ENCODE measurements at regions not wholly inside any gene's neighbourhood (a gene's known extent, or its start where the extent isn't known, plus 50 kb on each side); places are given as distances from the start of the nearest gene placed in this dataset.

DNA sequence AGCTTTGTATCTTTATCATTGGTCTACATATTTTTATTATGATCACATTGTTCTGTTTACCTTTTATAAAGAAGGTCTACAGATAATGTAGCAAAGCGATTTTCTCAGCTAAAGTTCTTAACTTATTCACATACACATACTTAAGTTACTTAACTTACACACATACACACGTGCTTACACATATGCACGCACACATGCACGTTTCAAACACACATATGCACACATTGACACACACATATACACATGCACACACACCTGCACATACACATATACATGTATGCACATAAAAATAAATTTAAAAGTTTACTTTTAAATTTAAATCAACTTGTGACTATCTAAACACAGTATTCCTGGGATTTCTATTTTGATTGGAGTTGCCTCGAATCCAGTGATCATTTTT is 1204.5 kb upstream of the SLC39A10 start:
- Histone ChIP-seq H3K4me3 (replicated peaks in 1 of 2; ENCODE audit: low read depth in 1 of 2, low read length in 2 of 2) (no peak overlapping the region), H3K79me2 (ENCODE audit: insufficient read depth, low read length) (no peaks in the 10 kb centered on the region), H3K4me1 (ENCODE audit: control insufficient read depth in 1 of 2, insufficient read depth in 2 of 2, low read length in 2 of 2) (no peaks in the 10 kb centered on the region), H4K20me1 (ENCODE audit: insufficient read depth) (no peaks in the 10 kb centered on the region), H3K9me2 (ENCODE audit: insufficient read depth) (no peaks in the 10 kb centered on the region), H3K27me3 (ENCODE audit: insufficient read depth, low read length) (no peaks in the 10 kb centered on the region), H2AFZ (ENCODE audit: low read depth, low read length, poor library complexity, severe bottlenecking) (no peak overlapping the region), H3K9ac (ENCODE audit: low read length) (no peak overlapping the region), H3K27ac (ENCODE audit: low read depth, low read length) (no peak overlapping the region), H3K4me2 (ENCODE audit: low read length) (no peak overlapping the region), H3K9me3 (ENCODE audit: control insufficient read depth in 1 of 2, insufficient read depth in 1 of 2, low read depth in 1 of 2, low read length in 2 of 2) (no peaks in the 10 kb centered on the region), H3K36me3 (ENCODE audit: control insufficient read depth in 1 of 2, insufficient read depth in 2 of 2, low read length in 2 of 2) (no peaks in the 10 kb centered on the region)
- CTCF ChIA-PET: no interaction called here
- intact Hi-C loops (cut with micrococcal nuclease): no loop called here
- BruUV-seq (replicated peaks): no TSS peak
- POLR2A ChIA-PET: no interaction called here
- DNase-seq (ENCODE audit: low read depth, low spot score) (no peak), ATAC-seq (no peak)
- TF ChIP-seq EGR1 (IDR thresholded peaks at IDR 0.05; ENCODE audit: low read depth) (no peak), POLR2AphosphoS5 (IDR thresholded peaks at IDR 0.05; ENCODE audit: low read depth, low read length) (no peak), SIN3A (IDR thresholded peaks at IDR 0.05; ENCODE audit: low read depth) (no peak), POLR2A (IDR thresholded peaks at IDR 0.05; ENCODE audit: borderline replicate concordance, extremely low read depth, insufficient read depth, insufficient read length) (no peak), SP1 (IDR thresholded peaks at IDR 0.05; ENCODE audit: low read depth) (no peak), ELF1 (IDR thresholded peaks at IDR 0.05; ENCODE audit: borderline replicate concordance, low read depth) (no peak), CEBPB (IDR thresholded peaks at IDR 0.05; ENCODE audit: low read depth) (no peak), ATF3 (IDR thresholded peaks at IDR 0.05) (no peak), FOSL1 (IDR thresholded peaks at IDR 0.05; ENCODE audit: low read depth) (no peak), TCF7L2 (IDR thresholded peaks at IDR 0.05; ENCODE audit: borderline replicate concordance, extremely low read depth, insufficient read depth, insufficient read length) (no peak), CBX3 (IDR thresholded peaks at IDR 0.05; ENCODE audit: low read depth) (no peak), CTCF (IDR thresholded peaks at IDR 0.05 in 2 of 3, conservative IDR thresholded peaks at IDR 0.05 in 1 of 3; ENCODE audit: borderline replicate concordance in 1 of 3, insufficient read depth in 1 of 3, low read depth in 2 of 3, low read length in 2 of 3) (no peak)
- RAD21 ChIA-PET (ENCODE audit: low non-redundant PET in 1 of 2, low total read pairs in 2 of 2, uncharacterized antibody in 2 of 2, unreplicated experiment in 2 of 2): no interaction called here

Measured in HCT116 (cell line).